AG08396 (cell line): ENCODE measurements at regions not wholly inside any gene's neighbourhood (a gene's known extent, or its start where the extent isn't known, plus 50 kb on each side); places are given as distances from the start of the nearest gene placed in this dataset.

ENCODE experiments used
- DNase-seq: peaks from one replicate; pipeline ENCODE4 v3.0.0; 2012; ENCODE audit warnings: low spot score, mixed read lengths

GRCh38 chr5:82356808-82357671 lies 78.9 kb upstream of the RPS23 start:
- peak; percentile 50 for DNase-seq

GRCh38 chr5:82356021-82356420 lies 77.9 kb upstream of the RPS23 start:
- no peak for DNase-seq

DNA sequence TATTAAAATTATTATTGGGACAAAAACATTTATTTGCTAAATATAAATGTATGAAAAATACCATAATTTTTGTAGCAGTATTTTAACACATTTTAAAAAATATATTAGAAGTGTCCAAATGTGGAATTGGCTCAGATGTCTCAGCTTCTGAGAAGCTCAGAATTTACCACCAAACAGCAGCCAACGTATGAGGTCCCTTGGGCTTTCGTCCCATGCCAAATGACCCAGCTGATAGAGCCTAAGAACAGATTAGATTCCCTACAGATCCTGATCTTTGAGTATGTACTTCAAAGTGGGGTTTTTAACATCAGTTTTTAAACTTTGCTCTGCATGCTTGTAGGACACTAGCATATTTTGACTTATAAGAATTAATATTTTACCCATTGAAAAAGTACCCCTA lies 77.3 kb upstream of the RPS23 start:
- DNase-seq, result no peak

GRCh38 chr5:82355053-82355452 lies 76.9 kb upstream of the RPS23 start:
- no peak for DNase-seq

- DNase-seq, result no peak
These were observed 76.4 kb upstream of the RPS23 start for GRCh38 chr5:82354543-82354942.

DNA sequence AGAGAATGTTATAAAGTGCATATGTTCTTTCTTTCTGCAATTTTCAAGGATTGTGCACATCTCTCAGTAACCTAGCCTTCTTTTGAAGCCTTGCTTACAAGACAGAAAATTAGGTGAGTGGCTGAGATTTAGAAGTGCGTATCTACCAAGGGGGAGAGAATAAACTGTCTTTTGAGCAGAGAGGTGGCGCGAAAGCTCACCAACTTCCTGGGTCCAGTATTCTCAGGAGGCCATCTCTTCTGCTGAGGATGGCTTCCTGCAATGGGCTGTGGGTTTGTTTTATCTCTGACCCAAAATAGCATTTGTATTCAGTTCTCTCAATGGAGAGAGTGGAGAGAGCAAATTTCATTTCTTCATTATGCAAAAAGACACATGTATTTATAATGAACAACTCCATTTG lies 75.4 kb upstream of the RPS23 start:
- no peak for DNase-seq

- DNase-seq, result no peak
These were observed 74.1 kb upstream of the RPS23 start for GRCh38 chr5:82352146-82352791.

DNA sequence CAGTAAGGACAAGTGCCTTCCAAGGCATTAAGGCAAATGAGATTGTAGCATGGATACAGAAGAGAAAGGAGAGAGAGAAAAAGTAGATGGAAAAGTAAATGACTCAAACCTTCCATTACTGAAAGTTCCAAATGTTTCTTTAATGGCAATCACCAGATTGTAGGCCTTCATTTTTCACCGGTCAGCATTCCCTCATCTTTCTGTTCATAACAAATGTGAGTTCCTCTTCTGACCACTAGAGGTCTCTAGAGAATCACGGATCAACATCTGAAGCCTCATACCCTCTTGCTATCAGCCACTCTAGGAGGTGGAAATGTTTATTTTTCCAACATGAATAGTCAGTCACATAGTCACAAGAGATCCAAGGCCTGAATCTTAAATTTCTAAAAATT lies 73.6 kb upstream of the RPS23 start:
- peak; percentile 52 for DNase-seq

GRCh38 chr5:82351297-82351696 lies 73.1 kb upstream of the RPS23 start:
- DNase-seq, result no peak

- DNase-seq, result no peak
These were observed 71.5 kb upstream of the RPS23 start for GRCh38 chr5:82349652-82350051.

DNA sequence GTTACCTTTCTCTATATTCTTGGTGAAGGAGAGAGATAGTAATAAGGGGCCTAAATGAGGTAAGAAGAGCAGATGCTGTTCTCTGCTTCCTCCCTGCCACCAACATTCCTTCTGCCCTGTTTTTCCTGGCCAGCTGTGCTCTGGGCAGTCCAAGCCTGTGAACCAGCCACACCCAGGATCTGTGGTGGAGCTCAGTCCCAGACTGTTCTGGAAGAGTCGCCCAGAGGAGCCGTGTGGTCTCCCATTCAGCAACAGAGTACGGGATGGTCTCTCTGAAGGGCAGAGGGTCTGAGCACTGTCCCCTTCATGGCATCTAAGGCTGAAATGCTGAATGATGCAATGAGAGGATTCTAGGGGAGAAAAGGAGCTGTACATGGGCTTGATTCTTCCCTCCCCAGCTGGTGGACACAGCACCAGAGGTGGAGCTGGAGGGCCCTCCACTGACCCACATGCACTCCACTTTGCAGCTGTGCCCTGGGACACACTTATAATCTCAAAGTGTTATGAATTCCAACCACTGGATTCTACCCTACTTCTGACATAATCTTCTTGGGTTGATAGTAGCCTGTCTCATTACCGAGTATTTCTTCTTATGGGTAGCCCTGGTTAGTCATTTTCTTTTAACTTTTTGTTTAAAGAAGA lies 70.8 kb upstream of the RPS23 start:
- no peak for DNase-seq

GRCh38 chr5:82347201-82347865 lies 69.2 kb upstream of the RPS23 start:
- peak; percentile 64 for DNase-seq

DNA sequence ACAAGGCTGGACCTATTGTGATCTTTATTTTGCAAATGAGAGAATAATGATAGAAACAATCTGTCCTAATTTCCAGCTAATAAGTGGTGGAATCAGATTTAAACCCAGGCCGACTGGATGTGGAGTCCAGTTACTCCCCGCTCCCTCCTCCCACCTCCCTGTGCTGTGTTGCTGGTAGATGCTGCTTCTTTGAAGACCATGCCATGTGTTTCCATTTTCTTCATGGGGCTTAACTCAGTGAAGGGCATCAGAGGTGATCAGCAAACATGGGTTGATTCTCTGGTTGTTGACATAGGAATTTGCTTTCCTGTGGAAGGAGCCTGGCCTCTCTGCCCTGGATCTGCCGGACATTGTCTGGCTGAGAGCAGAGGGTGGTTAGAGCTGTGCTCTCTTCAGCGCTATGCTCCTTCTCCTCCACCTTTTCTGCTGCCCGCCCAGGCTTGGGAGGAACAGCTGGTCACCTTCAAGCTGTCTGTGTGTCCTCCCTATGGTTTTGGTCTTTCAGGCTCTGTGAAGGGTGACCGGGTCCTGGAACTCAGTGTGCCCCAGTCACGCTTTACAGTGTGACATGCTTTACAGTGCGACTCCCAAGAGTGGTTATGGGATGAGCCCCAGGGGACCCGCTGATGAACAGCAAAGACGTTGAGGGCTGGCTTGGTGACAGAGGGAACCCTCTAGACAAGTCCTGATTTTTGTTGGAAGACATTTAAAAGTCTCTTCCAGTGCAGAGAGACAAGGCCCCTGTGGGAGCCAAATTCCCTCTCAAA lies 68.4 kb upstream of the RPS23 start:
- no peak for DNase-seq

DNA sequence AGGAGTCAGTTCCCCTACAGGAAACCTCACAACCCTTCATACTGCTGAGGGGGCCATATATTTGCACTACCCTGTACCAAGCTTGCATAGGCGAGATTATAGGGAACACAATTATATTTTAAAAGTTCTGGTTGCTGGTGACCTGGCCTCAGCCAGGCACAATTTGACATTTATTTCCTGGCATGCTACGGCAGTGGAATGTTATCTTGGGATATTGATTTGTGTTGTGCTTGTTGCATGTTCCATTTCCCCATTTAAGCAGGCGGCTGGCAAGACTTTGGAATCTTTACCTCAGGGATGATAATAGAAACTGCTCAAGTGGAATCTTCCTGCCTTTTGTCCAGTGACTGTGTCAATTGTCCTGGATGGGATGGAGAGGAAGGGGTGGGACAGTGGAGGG lies 67.0 kb upstream of the RPS23 start:
- no peak for DNase-seq

- no peak for DNase-seq
These were observed 63.2 kb upstream of the RPS23 start for GRCh38 chr5:82341325-82341724.

- DNase-seq, result no peak
These were observed 62.6 kb upstream of the RPS23 start for GRCh38 chr5:82340799-82341198.

GRCh38 chr5:82339792-82340191 lies 61.6 kb upstream of the RPS23 start:
- no peak for DNase-seq

DNA sequence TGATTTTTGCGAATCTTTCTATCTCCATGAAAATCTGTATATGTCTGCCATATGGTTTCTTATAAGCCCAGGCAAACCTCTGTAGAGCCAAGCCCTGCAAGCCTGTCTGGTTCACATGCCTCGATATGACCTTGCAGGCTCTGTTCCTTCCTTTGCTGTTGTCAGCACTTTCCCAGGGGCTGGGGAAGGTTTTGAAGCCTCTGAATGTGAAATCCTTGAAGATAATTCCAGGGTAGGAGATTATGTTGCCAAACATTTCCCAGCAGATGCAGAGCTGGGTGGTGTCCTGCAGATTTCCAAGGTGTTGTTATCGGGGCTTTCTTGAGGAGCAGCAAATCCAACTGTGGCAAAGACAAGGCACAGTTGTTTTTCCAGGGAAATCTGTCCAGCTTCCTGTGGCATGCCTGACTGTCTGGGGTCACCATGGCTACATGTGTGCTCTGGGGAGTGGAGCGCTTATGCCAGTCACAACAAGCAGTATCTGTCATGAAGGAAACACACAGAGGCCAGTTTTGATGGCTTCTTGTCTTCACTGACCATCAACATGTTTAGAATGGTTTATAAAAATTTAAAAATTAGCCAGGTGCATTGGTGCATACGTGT lies 60.7 kb upstream of the RPS23 start:
- no peak for DNase-seq

DNA sequence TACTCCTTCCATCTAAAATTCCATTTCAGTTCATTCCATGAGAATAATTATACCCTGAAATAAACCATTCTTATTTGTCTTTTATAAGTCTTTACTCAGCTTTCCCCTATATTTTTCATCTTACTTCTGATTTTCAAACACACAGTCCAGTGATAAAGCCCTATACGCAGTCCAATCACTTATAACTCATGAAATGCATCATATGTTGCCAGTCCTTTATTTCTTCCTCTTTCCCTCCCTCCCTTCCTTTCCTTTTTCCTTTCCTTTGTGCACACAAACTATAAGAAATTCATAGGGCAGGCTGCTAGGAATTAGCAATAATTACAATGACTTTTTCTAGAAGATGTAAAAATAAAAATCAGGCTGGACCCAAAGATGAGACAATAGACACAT lies 58.8 kb upstream of the RPS23 start:
- no peak for DNase-seq

GRCh38 chr5:82336226-82336958 lies 58.2 kb upstream of the RPS23 start:
- DNase-seq, result no peak

GRCh38 chr5:82335806-82336205 lies 57.7 kb upstream of the RPS23 start:
- no peak for DNase-seq
